ENCODE measurements at regions not wholly inside any gene's neighbourhood (a gene's known extent, or its start where the extent isn't known, plus 50 kb on each side); places are given as distances from the start of the nearest gene placed in this dataset.
"Not testable (repeated sequence)": the region's sequence is repeated elsewhere in the genome, so short reads cannot be mapped to it uniquely, and the experiment has no call there.

DNA sequence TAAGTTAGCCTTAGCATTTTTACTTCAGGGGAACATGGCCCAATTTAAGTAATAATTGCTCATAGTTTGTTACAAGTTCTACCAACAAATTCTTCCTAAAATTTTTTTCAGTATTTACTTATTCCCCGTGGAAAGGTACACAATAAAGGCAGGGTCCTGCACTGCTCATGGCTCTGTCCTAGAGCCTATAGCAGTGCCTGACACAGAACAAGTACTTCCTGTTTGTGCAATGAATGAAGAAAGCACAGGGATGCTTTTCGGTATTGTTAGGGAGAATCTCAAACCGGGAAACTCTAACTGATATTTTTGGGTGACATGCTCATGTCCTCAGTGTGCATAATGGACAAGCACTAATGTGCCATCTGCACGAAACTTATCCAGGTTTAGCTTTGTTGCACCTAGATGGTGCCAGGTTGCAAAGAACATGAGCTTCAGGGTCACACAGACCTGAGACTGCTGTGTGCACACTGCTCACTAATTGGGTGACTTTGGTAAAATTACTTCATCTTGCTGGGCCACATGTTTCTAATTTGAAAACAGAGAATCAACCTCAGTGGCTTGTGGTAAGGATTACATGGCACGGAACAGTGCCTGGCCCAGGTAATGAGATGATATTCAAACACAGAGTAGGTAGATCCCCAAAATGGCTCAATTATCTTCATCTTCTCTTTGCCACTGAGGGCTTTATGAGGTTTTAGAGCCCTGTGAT lies 175.8 kb upstream of the NPY2R start:
- DNase-seq: no peak

GRCh38 chr4:155033604-155034003 lies 174.8 kb upstream of the NPY2R start:
- no peak for DNase-seq

- no peak for DNase-seq
These were observed 171.4 kb upstream of the NPY2R start for GRCh38 chr4:155037031-155037430.

DNA sequence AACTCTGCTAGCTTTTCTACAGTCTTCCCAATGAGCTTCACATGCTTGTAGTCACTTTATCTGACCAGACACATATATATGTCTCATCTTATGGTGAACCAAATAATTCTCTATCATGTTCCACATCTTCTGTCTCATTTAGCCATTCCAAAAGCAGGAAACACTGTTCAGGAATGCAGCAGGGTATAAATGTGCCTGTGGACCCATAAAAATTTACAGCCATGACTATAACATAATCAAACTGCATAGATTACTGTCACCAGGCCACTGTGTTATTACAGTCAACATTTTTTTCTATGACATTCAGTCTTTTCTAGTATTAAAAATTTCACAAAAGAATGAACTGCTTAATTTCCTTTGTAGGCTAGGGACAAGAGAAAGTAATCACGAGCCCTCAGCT lies 170.0 kb upstream of the NPY2R start:
- no peak for DNase-seq

GRCh38 chr4:155039162-155039561 lies 169.3 kb upstream of the NPY2R start:
- DNase-seq: no peak

GRCh38 chr4:155040031-155040430 lies 168.4 kb upstream of the NPY2R start:
- no peak for DNase-seq

DNA sequence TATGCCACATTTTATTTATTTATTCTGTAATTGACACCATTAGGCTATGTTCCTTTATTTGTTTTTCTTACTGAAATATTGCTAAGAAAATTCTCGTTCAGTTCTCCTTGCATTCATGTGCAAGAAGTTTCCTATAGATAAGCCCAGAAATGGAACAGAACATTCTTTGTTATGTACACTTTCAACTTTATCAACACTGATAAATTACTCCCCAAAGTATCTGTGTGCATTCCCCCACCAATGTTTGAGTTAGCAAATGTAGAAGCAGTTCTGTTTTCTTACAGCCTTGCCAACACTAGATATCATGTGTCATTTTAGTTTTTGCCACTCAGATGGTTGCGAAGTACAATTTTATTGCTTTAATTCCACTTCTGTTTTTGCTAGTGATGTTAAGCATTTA lies 166.4 kb upstream of the NPY2R start:
- no peak for DNase-seq

DNA sequence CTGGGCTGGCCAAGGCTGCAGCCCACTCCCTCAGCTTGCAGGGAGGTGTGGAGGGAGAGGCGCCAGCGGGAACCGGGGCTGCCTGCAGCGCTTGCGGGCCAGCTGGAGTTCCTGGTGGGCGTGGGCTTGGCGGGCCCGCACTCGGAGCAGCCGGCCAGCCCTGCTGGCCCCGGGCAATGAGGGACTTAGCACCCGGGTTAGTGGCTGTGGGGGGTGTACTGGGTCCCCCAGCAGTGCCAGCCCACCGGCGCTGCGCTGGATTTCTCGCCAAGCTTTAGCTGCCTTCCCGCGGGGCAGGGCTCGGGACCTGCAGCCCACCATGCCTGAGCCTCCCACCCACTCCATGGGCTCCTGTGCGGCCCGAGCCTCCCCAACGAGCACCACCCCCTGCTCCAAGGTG lies 164.2 kb upstream of the NPY2R start:
- not testable (repeated sequence) for DNase-seq

- DNase-seq: no peak
These were observed 160.7 kb upstream of the NPY2R start for GRCh38 chr4:155047755-155048154.

DNA sequence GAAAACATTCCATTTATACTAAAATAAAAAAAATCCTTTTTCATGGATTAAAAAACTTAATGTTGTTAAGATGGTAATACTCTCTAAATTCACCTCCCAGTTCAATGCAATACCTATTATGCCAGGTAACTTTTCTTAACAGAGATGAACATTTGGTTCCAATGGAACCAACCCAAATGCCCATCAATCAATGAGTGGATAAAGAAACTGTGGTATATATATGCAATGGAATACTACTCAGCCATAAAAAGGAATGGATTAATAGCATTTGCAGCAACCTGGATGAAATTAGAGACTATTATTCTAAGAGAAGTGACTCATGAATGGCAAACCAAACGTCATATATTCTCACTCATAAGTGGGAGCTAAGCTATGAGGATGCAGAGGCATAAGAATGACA lies 154.4 kb upstream of the NPY2R start:
- DNase-seq: not testable (repeated sequence)

DNA sequence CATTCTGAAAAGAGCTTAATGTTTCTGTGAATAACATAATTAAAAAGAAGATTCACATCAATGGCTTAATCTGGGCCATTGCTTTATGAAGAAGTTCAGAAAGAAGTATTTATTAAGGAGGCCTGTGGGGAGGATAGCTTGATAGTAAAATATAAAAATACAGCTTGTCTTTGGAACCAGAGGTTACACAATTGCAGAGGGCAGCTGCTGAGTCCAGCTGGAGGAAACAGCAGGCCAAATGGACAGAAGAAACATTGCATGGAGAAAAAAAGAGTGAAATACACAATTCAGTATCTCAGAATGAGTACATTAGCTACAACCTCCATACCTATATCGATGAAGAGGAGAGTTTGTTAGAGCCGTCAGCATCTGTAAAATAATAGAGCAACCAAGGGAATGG lies 148.0 kb upstream of the NPY2R start:
- DNase-seq: no peak

DNA sequence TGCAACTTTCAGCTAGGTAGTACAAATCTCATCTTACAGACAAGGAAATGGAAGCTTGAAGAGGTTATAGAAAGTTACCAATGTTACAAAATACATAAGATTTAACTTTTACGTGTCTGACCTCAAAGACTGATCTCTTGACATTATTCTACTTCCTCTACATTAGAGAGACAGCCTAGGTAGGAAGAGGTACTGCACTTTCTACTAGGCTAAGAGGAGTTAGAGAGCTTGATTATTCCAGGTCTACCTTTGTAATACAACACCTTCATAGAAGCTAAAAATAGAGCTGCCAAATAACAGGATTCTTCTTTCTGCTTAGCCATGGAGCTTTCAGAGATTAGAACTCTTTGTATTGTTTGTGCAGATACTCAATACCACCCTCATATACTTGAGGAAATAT lies 147.6 kb upstream of the NPY2R start:
- no peak for DNase-seq

DNA sequence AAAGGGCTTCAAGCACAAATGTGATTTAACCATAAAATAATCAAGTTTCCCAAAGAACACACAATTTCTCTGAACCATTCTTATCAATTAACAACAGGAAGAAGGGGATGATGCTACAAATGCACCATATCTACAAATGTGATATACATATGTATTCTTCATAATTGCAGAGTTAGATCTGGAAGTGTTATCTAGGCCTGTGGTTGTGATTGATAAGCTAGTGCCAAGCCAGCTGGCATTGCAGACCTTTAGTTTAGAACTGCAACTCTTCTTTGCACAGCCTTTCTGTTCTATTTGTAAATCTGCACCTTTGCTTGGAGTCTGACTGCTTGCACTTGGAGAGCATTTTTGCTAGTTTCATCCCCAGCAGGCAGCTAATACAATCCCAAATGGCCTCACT lies 145.5 kb upstream of the NPY2R start:
- DNase-seq: no peak

DNA sequence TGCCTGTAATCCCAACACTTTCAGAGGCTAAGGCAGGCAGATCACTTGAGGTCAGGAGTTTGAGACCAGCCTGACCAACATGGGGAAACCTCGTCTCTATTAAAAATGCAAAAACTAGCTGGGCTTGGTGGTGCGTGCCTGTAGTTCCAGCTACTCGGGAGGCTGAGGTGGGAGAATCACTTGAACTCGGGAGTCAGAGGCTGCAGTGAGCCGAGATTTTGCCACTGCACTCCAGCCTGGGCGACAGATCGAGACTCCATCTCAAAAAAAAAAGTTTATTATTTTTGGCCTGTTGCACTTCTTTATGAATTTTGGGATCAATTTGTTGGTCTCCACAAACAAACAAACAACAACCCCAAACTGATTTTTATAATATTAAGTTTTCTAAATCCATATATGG lies 143.5 kb upstream of the NPY2R start:
- not testable (repeated sequence) for DNase-seq

- DNase-seq: no peak
These were observed 141.6 kb upstream of the NPY2R start for GRCh38 chr4:155066871-155067270.

GRCh38 chr4:155071962-155072361 lies 136.5 kb upstream of the NPY2R start:
- no peak for DNase-seq

DNA sequence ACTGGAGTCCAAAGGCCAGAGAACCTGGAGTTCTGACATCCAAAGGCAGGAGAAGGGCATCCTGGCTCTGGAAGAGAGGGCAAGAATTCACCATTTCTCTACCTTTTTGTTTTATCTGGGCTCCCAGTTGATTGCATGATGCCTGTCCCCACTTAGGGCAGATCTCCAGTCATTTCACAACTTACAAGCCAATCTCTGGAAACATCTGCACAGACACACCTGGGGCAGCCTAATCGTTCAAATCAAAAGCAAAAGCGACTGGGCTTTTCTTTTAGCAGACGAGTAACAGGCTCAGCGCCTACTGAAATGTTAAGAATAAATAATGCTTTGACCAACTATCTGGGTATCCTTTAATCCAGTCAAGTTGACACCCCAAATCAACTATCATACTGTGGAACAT lies 136.0 kb upstream of the NPY2R start:
- DNase-seq: no peak

DNA sequence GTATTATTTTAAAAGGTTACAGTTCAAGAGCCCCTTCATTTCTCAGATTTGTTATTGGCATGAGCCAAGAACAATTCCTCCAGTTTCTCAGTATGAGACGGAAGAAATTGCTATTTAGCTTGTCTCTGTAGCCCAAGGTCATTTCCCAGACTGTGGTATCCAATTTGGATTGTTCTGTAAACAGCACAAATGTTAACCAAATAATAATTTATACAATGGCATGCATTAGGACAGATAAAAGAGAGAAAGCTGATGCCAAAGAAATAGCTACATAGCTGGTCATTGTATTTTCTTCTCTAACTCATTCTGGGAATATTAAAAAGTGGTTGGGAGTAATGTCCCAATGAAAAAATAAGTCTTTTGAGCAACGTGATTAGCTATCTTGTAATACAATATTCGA lies 134.6 kb upstream of the NPY2R start:
- DNase-seq: no peak

GRCh38 chr4:155076256-155076785 lies 132.1 kb upstream of the NPY2R start:
- DNase-seq: no peak

GRCh38 chr4:155077452-155078229 lies 130.8 kb upstream of the NPY2R start:
- DNase-seq: no peak

- no peak for DNase-seq
These were observed 128.6 kb upstream of the NPY2R start for GRCh38 chr4:155079871-155080270.

DNA sequence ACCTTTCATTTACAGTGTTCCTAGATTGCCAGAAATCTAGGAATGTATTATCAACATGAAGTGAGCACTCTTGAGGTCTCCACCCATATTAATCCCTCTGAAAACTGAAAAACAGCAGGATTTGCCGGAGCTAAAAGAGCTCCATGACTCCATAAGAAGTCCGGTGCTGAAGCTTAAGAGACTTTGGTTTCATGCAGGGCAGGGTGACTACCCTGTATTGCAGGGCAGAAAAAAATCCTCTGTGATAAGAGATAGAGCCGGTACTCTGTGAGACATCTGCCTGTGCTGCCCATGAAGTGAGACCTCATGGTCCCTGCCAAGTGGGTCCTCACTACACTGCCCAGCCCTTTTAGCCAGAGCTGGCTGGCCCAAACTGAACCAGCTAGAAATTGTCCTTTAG lies 127.2 kb upstream of the NPY2R start:
- DNase-seq: no peak

- no peak for DNase-seq
These were observed 122.4 kb upstream of the NPY2R start for GRCh38 chr4:155085843-155086530.

All from right kidney (tissue), 1 donor.